GM21526 (cell line): ENCODE measurements at regions not wholly inside any gene's neighbourhood (a gene's known extent, or its start where the extent isn't known, plus 50 kb on each side); places are given as distances from the start of the nearest gene placed in this dataset.

Source experiments
- ATAC-seq: cut with Tn5 transposase; IDR thresholded peaks from one replicate; pipeline ENCODE4 v1.9.1; 2021; ENCODE audit warnings: moderate library complexity; ENCODE audit not compliant: unreplicated experiment, low FRiP score

GRCh38 chr5:93186076-93186682, 394.8 kb downstream of the NR2F1-AS1 start:
- ATAC-seq = no peak

DNA sequence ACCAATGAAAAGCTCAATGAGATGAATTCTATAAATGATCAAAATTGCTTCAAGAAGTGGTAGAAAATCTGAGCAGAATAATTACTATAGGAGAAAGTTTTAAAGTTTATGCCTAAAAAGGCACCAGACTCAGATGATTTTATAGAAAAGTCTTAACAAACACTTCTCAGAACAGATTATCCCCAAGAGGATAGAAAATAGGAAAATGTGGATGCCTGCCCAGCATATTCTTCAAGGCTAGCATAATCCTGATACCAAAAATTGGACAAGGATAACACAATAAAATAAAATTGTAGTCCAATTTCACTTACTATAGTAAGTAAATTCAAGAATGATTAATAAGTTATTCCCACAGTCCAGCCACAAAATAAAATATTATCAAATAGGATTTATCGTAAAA, 397.0 kb downstream of the NR2F1-AS1 start:
- no peak for ATAC-seq

- ATAC-seq = no peak
These were observed 401.6 kb downstream of the NR2F1-AS1 start for GRCh38 chr5:93179466-93179865.

DNA sequence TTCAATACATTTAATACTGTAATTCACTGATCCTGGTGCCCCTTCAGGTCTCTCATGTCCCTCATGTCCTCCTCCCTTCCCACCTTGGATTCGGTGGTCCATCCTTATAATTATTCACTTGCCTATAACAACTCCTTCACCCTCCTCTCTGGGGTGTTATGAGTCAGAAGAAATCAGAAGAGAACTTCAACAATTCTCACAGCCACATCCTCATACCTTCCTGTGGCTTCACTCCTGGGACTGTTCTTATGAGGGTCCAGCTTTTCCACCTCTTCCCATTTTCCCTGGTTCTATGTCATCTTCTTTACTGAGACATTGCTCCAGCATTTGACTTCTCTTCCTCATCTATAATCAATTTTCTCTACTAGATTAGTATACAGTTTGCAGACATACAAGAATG, 406.1 kb downstream of the NR2F1-AS1 start:
- ATAC-seq = no peak

GRCh38 chr5:93165559-93165958, 415.5 kb downstream of the NR2F1-AS1 start:
- ATAC-seq = no peak

DNA sequence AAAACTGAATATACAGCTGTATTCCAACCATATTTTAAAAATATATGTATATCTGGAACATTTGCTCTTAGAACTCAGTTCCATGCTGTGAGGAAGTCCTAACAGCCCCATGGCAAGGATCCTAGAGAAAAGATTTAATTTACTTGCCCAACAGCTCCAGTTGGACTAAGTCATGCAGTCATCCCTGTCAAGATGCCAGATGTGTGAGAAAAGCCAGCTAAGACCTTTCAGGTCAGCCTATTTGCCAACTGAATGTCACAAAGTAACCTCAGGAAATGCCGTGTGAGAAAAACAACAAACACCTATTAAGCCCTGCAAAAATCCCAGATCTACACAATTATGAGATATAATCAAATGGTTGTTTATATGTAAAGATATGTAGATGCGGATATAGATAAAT, 416.3 kb downstream of the NR2F1-AS1 start:
- ATAC-seq = no peak

DNA sequence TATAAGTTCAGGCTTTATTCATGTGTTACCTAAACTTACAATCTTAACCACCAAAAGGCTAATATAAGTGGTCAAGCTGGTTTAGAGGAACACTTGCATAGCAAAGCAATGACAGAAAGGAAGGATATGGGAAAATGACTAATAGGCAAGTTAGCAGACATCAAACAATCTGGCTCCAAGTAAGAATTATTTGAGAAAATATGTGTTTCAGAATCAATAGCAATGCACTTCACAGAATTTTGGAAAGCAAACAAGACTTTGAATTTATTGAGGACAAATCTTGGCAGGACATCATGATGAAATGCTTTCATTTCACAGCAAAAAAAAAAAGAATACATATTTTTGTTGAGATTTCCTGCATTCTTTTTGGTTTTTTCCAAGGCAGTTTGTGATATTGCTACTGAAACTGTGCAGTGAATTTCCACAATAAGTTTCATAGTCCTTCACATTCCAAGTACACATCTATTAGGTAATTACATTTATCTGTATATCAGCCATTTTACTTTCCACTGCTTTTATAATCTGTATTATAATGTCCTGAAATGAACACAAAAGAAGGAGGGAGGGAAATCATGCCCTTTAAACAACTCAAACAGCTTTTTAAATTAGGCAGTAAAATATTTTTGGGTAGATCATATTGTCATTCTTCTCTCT, 417.9 kb downstream of the NR2F1-AS1 start:
- no peak for ATAC-seq

- ATAC-seq = no peak
These were observed 419.1 kb downstream of the NR2F1-AS1 start for GRCh38 chr5:93161661-93162654.

DNA sequence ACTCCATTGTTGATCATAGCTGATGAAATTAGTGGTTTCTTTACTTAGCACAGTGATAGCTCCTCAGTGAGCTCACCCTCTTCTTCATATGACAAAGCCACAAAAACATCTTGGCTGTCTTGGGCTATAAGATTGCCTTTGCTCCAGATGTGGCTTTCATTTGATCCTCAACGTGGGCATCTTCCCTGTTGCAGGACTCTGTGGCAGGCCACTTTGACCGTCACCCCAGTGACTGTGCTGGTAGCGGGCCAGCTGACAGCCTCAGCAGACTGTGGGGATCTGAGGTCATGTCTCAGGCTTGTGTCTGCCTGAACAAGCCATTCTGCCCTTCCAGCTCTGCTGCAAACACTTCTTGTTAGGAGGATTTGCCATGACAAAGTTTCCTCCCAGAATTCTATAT, 422.2 kb downstream of the NR2F1-AS1 start:
- ATAC-seq = no peak

- ATAC-seq = no peak
These were observed 424.5 kb downstream of the NR2F1-AS1 start for GRCh38 chr5:93156566-93156965.

GRCh38 chr5:93154535-93154934, 426.5 kb downstream of the NR2F1-AS1 start:
- ATAC-seq = no peak

- no peak for ATAC-seq
These were observed 427.6 kb downstream of the NR2F1-AS1 start for GRCh38 chr5:93153461-93153860.

DNA sequence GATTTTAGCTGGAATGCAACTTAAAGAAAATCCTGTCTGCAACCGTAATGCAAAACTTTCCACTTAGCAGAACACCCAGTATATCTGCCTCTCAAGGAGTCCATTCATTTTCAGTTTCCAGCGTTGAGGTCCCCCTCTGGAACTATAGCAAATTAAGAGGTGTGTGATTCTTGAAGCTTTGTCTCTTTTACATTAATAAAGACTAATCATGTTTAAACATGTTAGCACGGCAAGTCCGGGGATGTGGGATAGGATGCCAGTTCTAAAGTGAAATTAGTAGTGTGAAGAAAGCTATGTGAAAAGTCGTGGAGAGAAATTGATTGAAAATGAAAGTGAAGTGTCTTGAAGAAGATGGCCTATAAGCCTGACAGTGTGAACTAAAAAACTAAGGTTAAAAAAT, 429.1 kb downstream of the NR2F1-AS1 start:
- no peak for ATAC-seq

DNA sequence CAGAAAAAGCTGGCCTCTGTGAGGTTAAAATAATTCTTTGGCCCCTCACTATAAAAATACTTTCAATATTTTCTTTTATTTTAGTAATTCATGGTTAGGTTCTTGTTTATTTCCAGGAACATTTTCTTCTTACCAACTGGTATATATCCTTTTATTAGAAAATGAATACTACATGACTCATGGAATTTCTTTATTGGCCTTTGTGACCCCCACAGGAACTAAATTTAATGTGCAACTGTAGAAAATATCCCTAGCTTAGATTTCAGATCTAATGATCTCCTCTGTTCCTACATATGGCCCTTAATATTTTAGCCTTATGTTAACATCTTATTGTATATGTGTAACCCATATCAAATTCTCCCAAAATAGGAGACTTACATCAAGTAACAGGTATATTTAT, 429.9 kb downstream of the NR2F1-AS1 start:
- no peak for ATAC-seq

DNA sequence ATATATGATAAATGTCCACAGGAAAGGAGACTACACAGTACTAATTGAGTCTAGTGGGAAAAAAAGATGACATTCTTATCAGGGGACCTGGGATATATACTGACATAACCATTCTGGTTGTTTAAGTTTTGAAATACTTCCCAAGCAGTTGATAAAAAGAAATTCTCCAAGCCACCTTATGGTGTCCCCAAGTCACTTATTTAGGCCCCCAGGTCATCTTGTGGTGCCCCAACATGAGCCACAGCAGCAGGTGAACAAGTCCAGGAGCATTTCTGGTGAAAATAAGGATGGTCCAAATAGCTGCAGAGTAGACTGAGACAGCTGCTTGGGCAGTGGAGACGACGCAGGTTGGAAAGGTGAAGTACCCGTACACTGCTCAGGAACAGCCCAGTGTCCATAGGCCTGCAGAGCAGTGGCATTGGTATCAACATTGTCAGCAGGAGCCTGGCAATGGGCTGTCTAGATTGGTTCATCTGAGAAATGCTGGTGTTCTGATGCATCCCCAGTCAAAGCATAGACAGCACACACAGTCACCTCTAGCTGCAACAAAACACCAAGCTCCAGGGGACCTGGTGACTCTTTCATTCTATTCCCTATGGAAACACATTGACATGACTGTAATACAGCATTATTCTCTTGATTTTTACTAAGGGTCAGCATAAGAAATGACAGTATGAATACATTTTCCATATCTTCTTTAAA, 430.6 kb downstream of the NR2F1-AS1 start:
- no peak for ATAC-seq

- no peak for ATAC-seq
These were observed 435.3 kb downstream of the NR2F1-AS1 start for GRCh38 chr5:93145767-93146166.

- no peak for ATAC-seq
These were observed 436.0 kb downstream of the NR2F1-AS1 start for GRCh38 chr5:93145019-93145418.

- ATAC-seq = no peak
These were observed 439.1 kb downstream of the NR2F1-AS1 start for GRCh38 chr5:93141969-93142368.

GRCh38 chr5:93130624-93131490, 450.2 kb downstream of the NR2F1-AS1 start:
- ATAC-seq = no peak

- no peak for ATAC-seq
These were observed 454.4 kb downstream of the NR2F1-AS1 start for GRCh38 chr5:93126634-93127033.
